AML-193 (cell line): ENCODE measurements at regions not wholly inside any gene's neighbourhood (a gene's known extent, or its start where the extent isn't known, plus 50 kb on each side); places are given as distances from the start of the nearest gene placed in this dataset.

Experiments used
- DNase-seq, 2 experiments: peaks; one replicate each; lab custom pipeline; 2025; lab: John Stamatoyannopoulos, UW

- no peak for DNase-seq
These were observed 223.0 kb upstream of the CDIN1 start for GRCh38 chr15:36356466-36356865.

DNA sequence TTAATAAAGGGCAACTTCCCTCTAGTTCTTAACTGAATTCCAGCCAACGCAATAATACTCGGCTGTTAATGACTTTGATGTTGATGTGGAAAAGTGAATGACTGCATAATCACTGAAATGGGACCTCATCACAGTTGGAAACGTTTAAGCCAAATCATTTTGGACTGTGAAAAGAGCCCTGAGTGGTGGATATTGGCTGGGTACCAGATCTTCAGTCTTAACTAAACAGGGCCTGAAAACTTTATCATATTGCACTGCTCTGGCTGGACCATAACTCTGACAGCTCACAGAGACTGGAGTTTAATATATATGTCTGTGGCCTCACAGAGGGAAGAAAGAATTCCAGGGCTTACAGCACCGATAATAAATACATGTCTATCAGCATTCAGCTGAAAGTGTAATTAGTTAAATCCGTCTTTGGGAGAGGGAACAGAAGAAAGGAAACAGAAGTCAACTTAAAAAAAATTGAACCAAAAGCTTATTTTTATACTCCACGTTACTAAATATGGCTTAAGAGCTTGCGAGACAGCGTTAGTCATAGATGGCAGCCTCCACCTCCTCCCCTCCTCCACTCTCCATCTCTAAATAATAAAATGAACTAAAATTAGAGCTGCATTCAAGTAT, 222.3 kb upstream of the CDIN1 start:
- DNase-seq = no peak

DNA sequence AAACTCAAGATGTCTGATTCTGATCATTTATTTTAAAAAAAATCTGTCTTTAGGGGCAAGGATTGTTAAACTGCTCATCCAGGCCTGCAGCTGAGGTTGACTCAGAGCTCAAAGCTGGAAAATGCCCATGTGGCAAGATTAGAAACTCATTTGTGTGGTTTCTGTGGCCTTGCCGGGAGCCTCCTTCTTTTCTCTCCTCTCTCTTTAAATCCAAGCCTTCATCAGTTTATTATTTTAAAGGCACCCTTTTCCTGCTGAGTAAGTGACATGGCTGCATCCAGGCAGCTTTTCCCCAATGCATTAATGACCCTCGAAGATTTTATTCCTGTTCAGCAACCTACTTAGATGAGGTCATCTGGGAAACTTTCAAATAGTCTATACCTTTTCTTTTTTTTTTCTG, 221.3 kb upstream of the CDIN1 start:
- no peak for DNase-seq

- no peak for DNase-seq
These were observed 220.9 kb upstream of the CDIN1 start for GRCh38 chr15:36358523-36358922.

DNA sequence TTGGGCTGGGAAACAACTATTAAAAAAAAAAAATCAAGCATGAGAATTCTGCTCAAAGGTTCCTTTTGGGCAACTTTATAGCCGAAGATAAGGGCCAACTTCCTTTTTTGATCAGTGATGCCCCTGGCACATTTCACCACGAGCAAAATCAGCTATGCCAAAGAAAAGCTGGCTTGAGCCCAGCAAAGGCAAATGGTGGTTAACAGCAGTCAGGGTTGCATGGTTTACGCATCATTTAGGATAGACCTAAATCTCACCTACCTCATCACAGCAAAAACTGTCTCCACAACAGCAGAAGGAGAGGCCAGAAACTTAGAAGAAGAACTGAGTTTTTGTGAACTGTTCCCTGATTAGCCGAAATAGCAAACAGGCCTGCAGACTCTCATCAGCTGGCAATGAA, 220.1 kb upstream of the CDIN1 start:
- no peak for DNase-seq

- DNase-seq = no peak
These were observed 218.0 kb upstream of the CDIN1 start for GRCh38 chr15:36361351-36361870.

DNA sequence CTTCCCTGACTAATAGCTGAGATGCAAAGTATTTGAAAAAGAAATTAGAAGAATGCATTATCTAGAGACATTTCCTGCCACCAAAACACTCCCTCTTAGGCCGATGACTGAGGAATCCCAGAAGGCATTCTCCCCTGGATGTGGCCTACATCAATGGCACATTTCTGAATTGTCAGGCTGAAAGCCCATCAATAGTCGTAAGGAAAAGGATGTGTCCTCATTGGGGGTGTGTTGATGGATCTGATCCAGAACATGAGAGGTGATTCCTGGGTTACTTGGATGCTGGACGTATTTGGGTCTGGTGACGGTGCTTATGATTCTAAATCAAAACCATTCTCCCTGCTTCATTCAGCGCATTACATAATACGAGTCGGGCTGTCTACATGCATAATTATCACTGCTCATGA, 216.9 kb upstream of the CDIN1 start:
- DNase-seq = no peak

GRCh38 chr15:36363335-36363734, 216.1 kb upstream of the CDIN1 start:
- DNase-seq = no peak

DNA sequence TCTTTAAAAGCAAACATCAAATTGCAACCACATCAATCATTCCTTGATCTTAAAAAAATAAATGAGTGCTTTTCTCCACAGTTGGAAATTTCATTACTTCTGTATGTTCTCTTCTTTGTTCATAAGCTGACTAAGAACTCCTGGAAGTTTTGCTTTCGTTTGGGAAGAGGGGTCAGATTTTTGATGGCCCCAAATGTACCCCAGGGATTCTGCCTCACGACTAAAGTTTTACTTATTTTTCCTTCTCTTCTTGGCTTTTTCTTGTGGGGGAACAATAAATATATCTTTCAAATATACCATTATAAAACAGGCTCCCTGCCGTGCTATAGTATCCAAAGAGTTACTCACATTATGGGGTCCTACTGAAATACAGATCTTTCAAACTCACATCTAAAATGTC, 215.0 kb upstream of the CDIN1 start:
- DNase-seq = no peak

DNA sequence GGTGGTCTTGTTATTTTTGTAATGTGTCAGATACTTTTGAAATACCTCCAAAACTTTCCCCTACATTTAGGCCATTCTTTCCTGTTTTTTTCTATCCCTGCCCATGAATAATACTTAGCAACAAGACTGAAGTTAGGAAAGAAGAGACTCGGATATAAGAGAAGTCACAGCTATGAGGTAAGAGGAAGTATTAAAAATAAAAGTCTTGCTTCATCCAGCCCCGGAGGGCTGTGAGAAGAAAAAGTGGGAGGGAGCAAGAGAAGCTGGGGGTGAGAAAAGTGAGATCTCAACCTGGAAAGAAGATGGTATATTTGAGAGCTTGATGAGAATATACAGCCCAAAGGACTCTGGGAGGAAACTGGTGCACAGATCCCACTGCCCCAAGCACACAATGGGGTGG, 213.5 kb upstream of the CDIN1 start:
- DNase-seq = peak; percentile 53 to 63

DNA sequence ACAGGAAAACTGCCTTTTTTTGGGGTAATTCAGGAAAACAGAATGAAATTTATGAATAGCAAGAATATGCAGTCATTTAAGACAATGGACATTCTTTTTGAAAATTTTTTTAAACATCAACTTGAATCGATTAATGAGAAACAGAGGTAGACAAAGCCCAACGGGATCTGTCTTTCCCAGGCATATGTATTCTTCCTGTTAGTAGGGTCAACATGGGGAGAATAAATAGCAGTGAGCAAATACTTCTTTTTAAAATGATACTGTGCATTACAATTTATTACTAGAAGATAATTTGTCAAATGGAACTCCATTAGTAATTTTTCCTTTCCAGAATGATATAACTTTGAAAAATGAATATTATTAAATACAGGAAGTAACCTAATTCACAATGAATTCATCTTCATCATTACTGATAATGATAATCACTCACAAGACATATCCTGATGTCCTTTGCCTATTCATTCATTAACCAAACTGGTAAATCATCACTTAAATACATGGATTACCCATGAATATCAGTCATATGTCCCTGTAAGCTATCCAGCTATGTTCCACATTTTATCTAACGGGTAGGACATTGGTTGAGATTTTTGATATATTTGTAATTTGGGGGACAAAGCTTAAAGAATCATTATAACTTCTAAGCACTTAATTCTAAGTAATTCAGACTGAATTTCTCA, 209.2 kb upstream of the CDIN1 start:
- DNase-seq = no peak

DNA sequence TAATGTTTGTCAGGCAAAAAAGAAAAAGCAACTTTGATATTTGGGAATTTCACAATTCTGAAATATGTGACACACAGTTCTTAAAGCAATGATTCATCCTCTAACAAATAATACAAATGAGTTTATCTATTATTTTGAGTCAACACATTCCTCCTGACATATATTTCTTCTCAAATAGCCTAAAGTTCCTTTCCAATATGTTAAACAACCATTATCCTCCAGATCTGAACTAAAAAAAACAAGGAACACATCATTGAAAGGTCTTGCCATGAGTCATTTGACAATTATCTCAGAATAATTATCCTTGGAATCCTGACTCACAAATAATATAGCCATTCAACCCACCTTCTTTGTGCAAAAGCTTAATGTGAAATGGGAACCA, 208.7 kb upstream of the CDIN1 start:
- DNase-seq = no peak

GRCh38 chr15:36371509-36371908, 207.9 kb upstream of the CDIN1 start:
- DNase-seq = no peak

DNA sequence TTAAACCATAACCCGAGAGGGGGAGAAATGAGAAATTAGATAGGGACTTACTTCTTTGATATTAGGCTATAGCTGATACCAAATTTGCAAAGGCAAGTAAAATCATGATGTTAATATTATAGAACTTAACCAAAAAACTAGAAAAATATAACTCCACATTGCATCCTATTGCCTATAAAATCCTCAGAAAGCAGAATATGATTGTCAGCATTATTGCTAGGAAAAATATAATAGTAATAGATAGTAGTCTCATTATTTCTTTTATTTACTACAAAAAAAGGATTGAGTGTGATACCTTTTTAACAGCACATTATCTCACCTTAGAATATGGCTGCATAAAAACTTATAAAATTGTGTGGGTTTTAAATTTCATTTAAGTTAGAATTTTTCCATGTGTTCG, 206.5 kb upstream of the CDIN1 start:
- DNase-seq = no peak

- DNase-seq = no peak
These were observed 205.9 kb upstream of the CDIN1 start for GRCh38 chr15:36373550-36373949.

GRCh38 chr15:36389107-36389506, 190.3 kb upstream of the CDIN1 start:
- no peak for DNase-seq

DNA sequence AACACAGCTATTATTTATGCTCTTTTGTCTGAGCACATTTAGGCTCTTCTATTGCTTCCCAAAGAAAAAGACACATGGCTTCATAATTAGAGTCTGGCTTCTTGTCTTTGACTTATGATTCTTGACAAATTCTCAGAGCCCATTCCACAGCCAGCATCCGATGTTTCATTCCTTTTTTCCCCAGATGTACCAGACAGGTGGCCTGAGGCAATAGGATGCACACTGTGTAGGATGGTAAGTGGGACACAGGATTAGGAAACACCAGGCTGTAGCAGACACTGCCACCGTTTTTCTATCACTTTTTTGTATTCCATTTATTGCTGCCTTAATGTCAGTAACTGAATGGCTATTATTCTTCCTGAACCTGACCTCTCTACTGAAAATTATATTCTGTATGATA, 188.9 kb upstream of the CDIN1 start:
- DNase-seq = no peak

DNA sequence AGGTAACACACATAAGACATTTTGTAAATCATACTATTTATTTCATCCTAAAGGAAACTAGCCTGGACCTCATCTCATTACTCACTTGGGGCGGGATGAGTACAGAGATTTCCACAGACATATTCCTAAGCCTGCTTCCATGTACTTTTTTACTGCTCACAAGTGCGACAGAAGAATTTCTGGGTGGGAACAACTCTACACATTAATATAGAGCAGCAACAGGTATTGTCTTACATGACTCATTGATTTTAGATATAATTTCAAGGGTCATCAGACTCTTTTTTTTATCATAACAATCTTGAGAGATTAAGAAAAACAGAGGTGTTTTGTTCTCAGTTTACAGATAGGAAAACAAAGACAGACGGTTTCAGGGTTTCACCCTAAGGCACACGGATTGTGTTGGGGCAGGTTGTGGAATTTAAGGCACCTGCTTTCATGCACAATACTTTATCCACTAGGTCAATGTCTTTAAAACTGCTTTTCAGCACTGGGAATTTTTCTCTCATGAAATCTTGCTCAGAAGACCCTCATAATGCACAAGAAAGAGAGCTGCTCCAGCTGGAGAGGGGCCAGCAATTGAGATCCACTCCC, 186.7 kb upstream of the CDIN1 start:
- DNase-seq = no peak

DNA sequence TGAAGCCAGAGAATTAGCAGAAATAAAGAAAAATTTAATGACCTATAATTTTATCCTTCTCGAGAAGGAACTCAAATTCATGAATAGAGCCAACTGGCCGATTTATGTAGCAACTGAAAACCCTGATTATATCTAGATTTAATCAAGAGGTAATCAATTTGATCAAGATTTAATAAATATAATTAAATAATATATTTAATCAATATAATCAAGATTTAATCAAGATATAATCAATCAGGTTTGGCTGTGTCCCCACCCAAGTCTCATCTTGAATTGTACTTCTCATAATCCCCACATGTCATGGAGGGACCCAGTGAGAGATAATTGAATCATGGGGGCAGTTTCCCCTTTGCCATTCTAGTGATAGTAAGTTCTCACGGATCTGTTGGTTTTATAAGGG, 181.2 kb upstream of the CDIN1 start:
- no peak for DNase-seq

DNA sequence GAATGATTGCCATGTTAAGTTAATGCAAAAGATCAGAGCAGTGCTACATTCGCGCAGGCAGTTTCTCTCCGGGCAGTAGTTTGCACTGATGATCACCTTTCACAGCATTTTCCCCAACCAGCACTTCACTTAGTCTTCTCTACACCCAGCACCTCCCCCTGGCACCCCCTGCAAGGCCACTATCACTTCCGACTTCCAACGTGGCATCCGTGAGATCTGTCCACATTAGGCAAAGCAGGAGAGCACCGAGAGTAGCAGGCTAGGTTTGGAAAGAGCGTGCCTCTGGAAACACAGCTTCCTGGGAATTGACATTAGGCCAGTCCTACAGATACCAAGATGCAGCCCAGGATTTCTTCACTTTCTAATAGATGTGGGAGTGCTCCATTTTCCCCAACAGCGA, 180.2 kb upstream of the CDIN1 start:
- no peak for DNase-seq

GRCh38 chr15:36400936-36401585, 178.4 kb upstream of the CDIN1 start:
- DNase-seq = no peak

GRCh38 chr15:36401586-36401966, 177.8 kb upstream of the CDIN1 start:
- DNase-seq = no peak

DNA sequence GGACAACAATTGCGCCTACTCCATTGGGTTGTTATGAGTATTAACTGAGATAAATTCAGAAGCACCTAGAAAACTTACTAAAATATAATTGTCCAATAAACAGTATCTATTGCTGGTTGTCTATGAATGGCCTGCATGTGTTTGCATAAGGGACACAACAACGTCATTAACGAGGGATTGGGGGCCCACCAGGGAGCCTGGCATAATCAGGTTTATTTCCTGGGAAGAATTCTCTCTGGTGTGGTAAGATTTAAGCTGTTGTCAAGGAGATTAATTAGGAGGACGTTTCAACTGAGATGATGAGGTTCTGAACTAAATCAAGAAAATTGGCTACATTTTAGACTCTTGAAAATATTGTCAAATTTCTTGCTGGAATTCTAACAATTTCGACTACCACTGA, 176.1 kb upstream of the CDIN1 start:
- no peak for DNase-seq
